GM23338 (cell line): ENCODE measurements at regions not wholly inside any gene's neighbourhood (a gene's known extent, or its start where the extent isn't known, plus 50 kb on each side); places are given as distances from the start of the nearest gene placed in this dataset.

Source experiments
- ATAC-seq: fragments of 200-7000 bp; cut with Tn5 transposase; 3 replicates; pipeline ENCODE4 v1.9.1; 2020
- DNase-seq: peaks from one replicate; pipeline ENCODE4 v3.0.0-alpha.2; 2015; ENCODE audit warnings: low spot score
- H2AFZ ChIP-seq: fragments of 200-600 bp; sonication (generic); 2 replicates; pipeline ENCODE4 v1.8.0; 2016; ENCODE audit warnings: antibody characterized with exemption, mild to moderate bottlenecking, moderate library complexity
- H3F3A ChIP-seq: fragments of 200-600 bp; sonication (generic); replicated peaks from 2 replicates; pipeline ENCODE4 v1.8.0; 2017; ENCODE audit warnings: antibody characterized with exemption, mixed run types, low read depth
- H3K27ac ChIP-seq: fragments of 200-600 bp; sonication (generic); 2 replicates; pipeline ENCODE4 v1.6.1; 2016; ENCODE audit warnings: low read depth
- H3K27me3 ChIP-seq: fragments of 200-600 bp; sonication (generic); 2 replicates; pipeline ENCODE4 v1.8.0; 2016; ENCODE audit warnings: mild to moderate bottlenecking, mixed run types, moderate library complexity; ENCODE audit not compliant: insufficient read depth
- H3K36me3 ChIP-seq: fragments of 200-600 bp; sonication (generic); 2 replicates; pipeline ENCODE4 v1.8.0; 2016; ENCODE audit warnings: mild to moderate bottlenecking; ENCODE audit not compliant: insufficient read depth
- H3K4me1 ChIP-seq: fragments of 200-600 bp; sonication (generic); 2 replicates; pipeline ENCODE4 v1.8.0; 2016; ENCODE audit warnings: mild to moderate bottlenecking, moderate library complexity; ENCODE audit not compliant: insufficient read depth
- H3K4me2 ChIP-seq: fragments of 200-600 bp; sonication (generic); 2 replicates; pipeline ENCODE4 v1.7.1; 2017; ENCODE audit warnings: mixed run types
- H3K4me3 ChIP-seq: fragments of 200-600 bp; sonication (generic); 2 replicates; pipeline ENCODE4 v1.6.1; 2016; ENCODE audit warnings: mixed run types
- H3K79me2 ChIP-seq: fragments of 200-600 bp; sonication (generic); replicated peaks from 2 replicates; pipeline ENCODE4 v1.8.0; 2017; ENCODE audit warnings: mild to moderate bottlenecking; ENCODE audit not compliant: insufficient read depth
- H3K9me2 ChIP-seq: fragments of 200-600 bp; sonication (generic); 2 replicates; pipeline ENCODE4 v1.8.0; 2017; ENCODE audit not compliant: insufficient read depth
- H4K20me1 ChIP-seq: fragments of 200-600 bp; sonication (generic); replicated peaks from 2 replicates; pipeline ENCODE4 v1.8.0; 2017; ENCODE audit warnings: mild to moderate bottlenecking; ENCODE audit not compliant: insufficient read depth
- H3K27ac Mint-ChIP-seq: 2 replicates; pipeline ENCODE4 v1.8.0; 2020; ENCODE audit warnings: inconsistent platforms, mild to moderate bottlenecking, moderate library complexity, mixed read lengths
- H3K27me3 Mint-ChIP-seq: 3 replicates; pipeline ENCODE4 v1.8.0; 2022; ENCODE audit warnings: low read depth, mild to moderate bottlenecking, moderate library complexity, mixed read lengths, inconsistent platforms; ENCODE audit not compliant: insufficient read depth, poor library complexity
- H3K36me3 Mint-ChIP-seq: 3 replicates; pipeline ENCODE4 v1.8.0; 2021; ENCODE audit warnings: low read depth, mild to moderate bottlenecking, inconsistent platforms, moderate library complexity, mixed read lengths
- H3K4me1 Mint-ChIP-seq: 3 replicates; pipeline ENCODE4 v1.8.0; 2020; ENCODE audit warnings: mild to moderate bottlenecking, inconsistent platforms, mixed read lengths
- H3K4me3 Mint-ChIP-seq: 3 replicates; pipeline ENCODE4 v1.8.0; 2021; ENCODE audit warnings: moderate library complexity, mild to moderate bottlenecking, inconsistent platforms, mixed read lengths
- H3K9me3 Mint-ChIP-seq: 3 replicates; pipeline ENCODE4 v1.8.0; 2020; ENCODE audit warnings: moderate library complexity, mild to moderate bottlenecking, inconsistent platforms, mixed read lengths
- CREB1 ChIP-seq: fragments of 250-450 bp; sonication (Bioruptor Pico); IDR thresholded peaks from 2 replicates; pipeline ENCODE4 v1.5.0; 2020; ENCODE audit warnings: low read depth, mild to moderate bottlenecking, moderate library complexity
- CTCF ChIP-seq, 2 experiments: fragments of 200-600 bp in 1 of 2; sonication (generic) in 1 of 2; conservative IDR thresholded peaks; 2 replicates each; pipeline versions ENCODE4 v1.5.1 to v1.6.1; 2016 to 2017; ENCODE audit warnings: antibody characterized with exemption in 2 of 2, low read depth in 2 of 2, mild to moderate bottlenecking in 2 of 2, moderate library complexity in 1 of 2
- NANOG ChIP-seq: IDR thresholded peaks from 2 replicates; pipeline ENCODE4 v1.6.1; 2016; ENCODE audit warnings: antibody characterized with exemption, borderline replicate concordance
- POLR2AphosphoS5 ChIP-seq: IDR thresholded peaks from 2 replicates; pipeline ENCODE4 v1.6.1; 2016; ENCODE audit warnings: antibody characterized with exemption, low read depth
- STAT1 ChIP-seq: IDR thresholded peaks from one replicate; pipeline ENCODE4 v1.6.1; 2016; ENCODE audit warnings: antibody characterized with exemption; ENCODE audit not compliant: unreplicated experiment
- ZNF114 ChIP-seq: fragments of 250-450 bp; sonication (Bioruptor Pico); IDR thresholded peaks from 2 replicates; pipeline ENCODE4 v1.5.0; 2020; ENCODE audit warnings: mild to moderate bottlenecking, moderate library complexity
- ZNF331 ChIP-seq: fragments of 250-450 bp; sonication (Bioruptor Pico); IDR thresholded peaks from 2 replicates; pipeline ENCODE4 v1.5.0; 2020; ENCODE audit warnings: low read depth, mild to moderate bottlenecking, moderate library complexity
- ZNF462 ChIP-seq: fragments of 250-450 bp; sonication (Bioruptor Pico); IDR thresholded peaks from 2 replicates; pipeline ENCODE4 v1.5.0; 2020; ENCODE audit warnings: mild to moderate bottlenecking, moderate library complexity
- TF ChIP-seq, protein P1 (sequence below): IDR thresholded peaks from 2 replicates; pipeline ENCODE4 v1.6.1; 2016; ENCODE audit warnings: antibody characterized with exemption

- TF ChIP-seq ZNF462 (CRISPR knock-in tag) (no peak), CREB1 (CRISPR knock-in tag) (no peak), NANOG (no peak)
Measured at GRCh38 chr18:60249388-60249787, 123.2 kb downstream of the MC4R start (continued).

DNA sequence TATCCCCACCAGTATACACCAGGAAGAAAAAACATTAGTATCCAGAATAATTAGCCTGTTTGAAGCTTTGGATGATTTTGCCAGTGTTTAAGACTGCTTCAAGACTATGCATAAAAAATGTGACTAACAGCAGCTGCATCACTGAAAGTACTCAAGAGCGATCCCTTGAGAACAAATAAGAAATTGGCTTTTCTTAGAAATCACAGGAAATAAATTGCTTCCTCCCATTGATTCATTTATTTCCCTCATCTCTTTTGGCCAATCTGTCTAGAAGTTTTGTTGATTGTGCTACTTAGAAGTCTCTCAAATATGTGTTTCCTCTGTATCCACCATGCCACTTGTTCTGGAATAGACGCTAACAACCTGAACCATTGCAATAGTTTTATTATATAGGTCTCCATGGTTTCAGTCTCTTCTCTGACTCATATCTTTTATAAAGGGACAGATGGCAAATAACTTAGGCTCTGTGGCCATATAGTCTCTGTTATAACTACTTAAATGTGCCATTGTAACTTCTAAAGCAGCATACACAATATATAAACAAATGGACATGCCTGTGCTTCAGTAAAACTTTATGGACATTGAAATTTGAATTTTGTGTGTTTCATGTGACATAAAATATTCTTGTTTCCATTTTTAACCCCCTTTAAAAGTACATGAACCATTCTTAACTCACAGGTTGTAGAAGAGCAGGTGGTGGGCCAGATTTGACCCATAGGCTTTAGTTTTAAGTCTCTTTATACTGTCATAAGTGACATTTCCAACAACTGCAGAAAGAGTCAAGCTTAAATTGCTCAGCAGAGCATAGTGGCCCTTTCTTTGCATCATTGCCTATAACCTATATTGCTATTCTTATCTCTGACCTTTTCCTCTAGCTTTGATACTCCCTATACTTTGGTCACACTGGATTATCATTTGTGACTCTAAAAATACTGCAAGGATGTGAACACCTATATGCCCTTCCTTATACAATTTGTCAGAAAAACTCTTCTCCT is 123.9 kb downstream of the MC4R start:
- H3K4me3 Mint-ChIP-seq = no peak overlapping the region
- no peak overlapping the region for H2AFZ ChIP-seq
- H3K9me2 ChIP-seq = no peaks in the 10 kb centered on the region
- no peaks in the 10 kb centered on the region for H3K36me3 Mint-ChIP-seq
- ATAC-seq (no peak), DNase-seq (no peak)
- 0 out of 2 replicates have a peak, but pooled peaks cover 4% of the 10 kb centered on the region for H3K4me1 ChIP-seq
- no peak overlapping the region for H3K27ac Mint-ChIP-seq
- peaks cover under 1% of the 10 kb centered on the region for H3K27me3 Mint-ChIP-seq
- no peak overlapping the region for H3K4me3 ChIP-seq
- no peak overlapping the region for H3K27ac ChIP-seq
- no peak overlapping the region for H3K4me2 ChIP-seq
- no peaks in the 10 kb centered on the region for H4K20me1 ChIP-seq
- no peaks in the 10 kb centered on the region for H3F3A ChIP-seq
- H3K36me3 ChIP-seq = no peaks in the 10 kb centered on the region
- no peaks in the 10 kb centered on the region for H3K27me3 ChIP-seq
- no peaks in the 10 kb centered on the region for H3K79me2 ChIP-seq
- no peaks in the 10 kb centered on the region; the same call in 2 of the 3 replicates for H3K9me3 Mint-ChIP-seq
- H3K4me1 Mint-ChIP-seq = no peaks in the 10 kb centered on the region; the same call in 2 of the 3 replicates
- TF ChIP-seq STAT1 (no peak), CTCF (conservative IDR thresholded peaks at IDR 0.05; ENCODE audit: low read depth in 2 of 2) (no peak), ZNF114 (CRISPR knock-in tag) (no peak), CREB1 (CRISPR knock-in tag) (no peak), POLR2AphosphoS5 (no peak), ZNF331 (CRISPR knock-in tag) (no peak)
- TF ChIP-seq, protein P1, sequence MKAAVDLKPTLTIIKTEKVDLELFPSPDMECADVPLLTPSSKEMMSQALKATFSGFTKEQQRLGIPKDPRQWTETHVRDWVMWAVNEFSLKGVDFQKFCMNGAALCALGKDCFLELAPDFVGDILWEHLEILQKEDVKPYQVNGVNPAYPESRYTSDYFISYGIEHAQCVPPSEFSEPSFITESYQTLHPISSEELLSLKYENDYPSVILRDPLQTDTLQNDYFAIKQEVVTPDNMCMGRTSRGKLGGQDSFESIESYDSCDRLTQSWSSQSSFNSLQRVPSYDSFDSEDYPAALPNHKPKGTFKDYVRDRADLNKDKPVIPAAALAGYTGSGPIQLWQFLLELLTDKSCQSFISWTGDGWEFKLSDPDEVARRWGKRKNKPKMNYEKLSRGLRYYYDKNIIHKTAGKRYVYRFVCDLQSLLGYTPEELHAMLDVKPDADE = no peak
